ENCODE measurements at regions not wholly inside any gene's neighbourhood (a gene's known extent, or its start where the extent isn't known, plus 50 kb on each side); places are given as distances from the start of the nearest gene placed in this dataset.

DNA sequence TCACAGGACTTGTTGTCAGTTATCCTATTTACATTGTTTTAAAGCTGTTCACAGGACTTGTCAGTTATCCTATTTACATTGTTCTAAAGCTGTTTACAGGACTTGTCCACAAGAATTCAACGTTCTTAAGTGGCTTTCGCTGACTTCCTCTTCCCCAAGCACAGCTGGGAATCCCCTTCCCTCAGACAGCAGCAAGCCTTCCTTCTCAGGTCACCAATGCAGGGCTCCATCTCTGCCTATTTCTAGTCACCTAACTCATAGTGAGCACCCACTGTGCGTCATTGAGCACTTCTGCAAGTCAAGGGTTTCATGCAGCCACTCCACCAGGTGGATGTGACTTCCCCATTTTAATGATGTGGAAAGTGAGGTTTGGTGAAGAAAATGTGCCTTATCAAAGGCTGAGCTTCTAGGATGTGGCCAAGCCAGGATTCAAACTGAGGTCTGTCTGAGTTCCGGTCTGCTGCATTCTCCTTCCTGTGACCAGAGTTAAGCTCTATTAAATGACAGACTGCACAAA lies 109.8 kb upstream of the ZNF462 start:
- H3K27me3 Mint-ChIP-seq (ENCODE audit: unreplicated experiment) = no peaks in the 10 kb centered on the region
- peaks cover 14% of the 10 kb centered on the region for H3K4me1 Mint-ChIP-seq (ENCODE audit: unreplicated experiment)
- no peaks in the 10 kb centered on the region for H3K9me3 Mint-ChIP-seq (ENCODE audit: unreplicated experiment)
- no peaks in the 10 kb centered on the region for H3K36me3 Mint-ChIP-seq (ENCODE audit: low read depth, unreplicated experiment)
- TF ChIP-seq, protein P1, sequence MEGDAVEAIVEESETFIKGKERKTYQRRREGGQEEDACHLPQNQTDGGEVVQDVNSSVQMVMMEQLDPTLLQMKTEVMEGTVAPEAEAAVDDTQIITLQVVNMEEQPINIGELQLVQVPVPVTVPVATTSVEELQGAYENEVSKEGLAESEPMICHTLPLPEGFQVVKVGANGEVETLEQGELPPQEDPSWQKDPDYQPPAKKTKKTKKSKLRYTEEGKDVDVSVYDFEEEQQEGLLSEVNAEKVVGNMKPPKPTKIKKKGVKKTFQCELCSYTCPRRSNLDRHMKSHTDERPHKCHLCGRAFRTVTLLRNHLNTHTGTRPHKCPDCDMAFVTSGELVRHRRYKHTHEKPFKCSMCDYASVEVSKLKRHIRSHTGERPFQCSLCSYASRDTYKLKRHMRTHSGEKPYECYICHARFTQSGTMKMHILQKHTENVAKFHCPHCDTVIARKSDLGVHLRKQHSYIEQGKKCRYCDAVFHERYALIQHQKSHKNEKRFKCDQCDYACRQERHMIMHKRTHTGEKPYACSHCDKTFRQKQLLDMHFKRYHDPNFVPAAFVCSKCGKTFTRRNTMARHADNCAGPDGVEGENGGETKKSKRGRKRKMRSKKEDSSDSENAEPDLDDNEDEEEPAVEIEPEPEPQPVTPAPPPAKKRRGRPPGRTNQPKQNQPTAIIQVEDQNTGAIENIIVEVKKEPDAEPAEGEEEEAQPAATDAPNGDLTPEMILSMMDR (IDR thresholded peaks at IDR 0.05; ENCODE audit: unreplicated experiment) = no peak
- no peak for DNase-seq (ENCODE audit: low spot score)
- H3K4me3 Mint-ChIP-seq (ENCODE audit: unreplicated experiment) = no peak overlapping the region
- H3K27ac Mint-ChIP-seq (ENCODE audit: unreplicated experiment) = no peak overlapping the region

- Mint-ChIP-seq H3K4me1 (ENCODE audit: unreplicated experiment) (peaks cover 21% of the 10 kb centered on the region), H3K27ac (ENCODE audit: unreplicated experiment) (no peak overlapping the region), H3K4me3 (ENCODE audit: unreplicated experiment) (no peak overlapping the region), H3K36me3 (ENCODE audit: low read depth, unreplicated experiment) (no peaks in the 10 kb centered on the region), H3K27me3 (ENCODE audit: unreplicated experiment) (no peaks in the 10 kb centered on the region), H3K9me3 (ENCODE audit: unreplicated experiment) (no peaks in the 10 kb centered on the region)
- DNase-seq (ENCODE audit: low spot score) = no peak
- TF ChIP-seq, protein P1 (IDR thresholded peaks at IDR 0.05; ENCODE audit: unreplicated experiment) = no peak
These were observed 107.2 kb upstream of the ZNF462 start for GRCh38 chr9:106755736-106756135.

DNA sequence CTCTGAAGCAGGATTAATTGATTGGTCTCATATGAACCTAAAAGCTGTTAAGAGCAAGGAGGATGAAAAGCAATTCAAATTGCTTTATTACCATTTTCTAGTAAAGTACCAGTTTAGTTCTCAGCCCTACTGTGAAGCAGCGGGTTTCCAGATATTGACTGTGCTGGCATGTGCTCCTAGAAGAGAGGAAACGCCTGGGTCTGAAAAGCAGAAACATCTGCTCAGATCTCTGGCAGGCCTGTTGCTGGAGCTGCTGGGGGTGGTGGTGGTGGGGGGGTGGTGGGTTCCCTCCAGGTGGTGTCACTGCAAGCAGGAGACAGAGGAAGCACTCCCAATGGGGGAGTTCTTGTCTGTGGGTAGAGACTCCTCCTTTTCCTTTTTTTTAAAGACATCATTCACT lies 105.5 kb upstream of the ZNF462 start:
- H3K36me3 Mint-ChIP-seq (ENCODE audit: low read depth, unreplicated experiment) = no peaks in the 10 kb centered on the region
- no peaks in the 10 kb centered on the region for H3K27me3 Mint-ChIP-seq (ENCODE audit: unreplicated experiment)
- TF ChIP-seq, protein P1 (IDR thresholded peaks at IDR 0.05; ENCODE audit: unreplicated experiment) = no peak
- DNase-seq (ENCODE audit: low spot score) = no peak
- H3K27ac Mint-ChIP-seq (ENCODE audit: unreplicated experiment) = no peak overlapping the region
- H3K4me1 Mint-ChIP-seq (ENCODE audit: unreplicated experiment) = peaks cover 21% of the 10 kb centered on the region
- H3K9me3 Mint-ChIP-seq (ENCODE audit: unreplicated experiment) = no peaks in the 10 kb centered on the region
- H3K4me3 Mint-ChIP-seq (ENCODE audit: unreplicated experiment) = no peak overlapping the region

DNA sequence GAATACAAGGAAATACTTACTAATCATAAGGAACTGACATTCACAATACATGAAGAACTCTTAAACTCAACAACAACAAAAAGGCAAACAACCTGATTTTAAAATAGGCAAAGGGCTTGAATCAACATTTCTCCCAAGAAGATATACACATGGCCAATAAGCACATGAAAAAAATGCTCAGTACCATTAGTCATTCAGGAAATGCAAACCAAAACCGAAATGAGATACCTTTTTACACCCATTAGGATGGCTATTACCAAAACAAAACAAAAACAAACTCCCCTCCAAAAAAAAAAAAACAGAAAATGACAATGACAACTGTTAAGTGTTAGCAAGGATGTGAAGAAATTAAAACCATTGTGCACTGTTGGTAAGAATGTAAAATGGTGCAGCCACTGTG lies 104.1 kb upstream of the ZNF462 start:
- peaks cover 9% of the 10 kb centered on the region for H3K4me1 Mint-ChIP-seq (ENCODE audit: unreplicated experiment)
- no peak for DNase-seq (ENCODE audit: low spot score)
- no peak overlapping the region for H3K4me3 Mint-ChIP-seq (ENCODE audit: unreplicated experiment)
- H3K27me3 Mint-ChIP-seq (ENCODE audit: unreplicated experiment) = no peaks in the 10 kb centered on the region
- H3K27ac Mint-ChIP-seq (ENCODE audit: unreplicated experiment) = no peak overlapping the region
- H3K9me3 Mint-ChIP-seq (ENCODE audit: unreplicated experiment) = no peaks in the 10 kb centered on the region
- H3K36me3 Mint-ChIP-seq (ENCODE audit: low read depth, unreplicated experiment) = no peaks in the 10 kb centered on the region
- TF ChIP-seq, protein P1 (IDR thresholded peaks at IDR 0.05; ENCODE audit: unreplicated experiment) = no peak

DNA sequence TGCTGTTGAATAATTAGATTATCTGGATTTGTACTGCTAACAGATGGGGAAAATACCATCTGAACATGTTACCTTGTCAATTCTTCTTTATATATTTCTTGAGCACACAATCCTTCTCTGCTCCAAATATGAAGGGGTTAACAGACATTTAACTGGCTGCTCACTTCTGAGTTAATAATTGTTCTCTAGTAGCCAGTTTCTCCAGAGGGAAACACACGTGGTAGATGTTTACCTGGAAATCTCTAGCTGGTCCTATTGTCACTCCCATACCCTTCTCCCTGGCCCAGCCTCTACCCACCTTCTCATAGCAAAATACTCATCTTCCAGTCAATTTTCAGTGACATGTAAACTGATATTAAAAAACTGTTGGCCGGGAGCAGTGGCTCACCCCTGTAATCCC lies 101.5 kb upstream of the ZNF462 start:
- Mint-ChIP-seq H3K36me3 (ENCODE audit: low read depth, unreplicated experiment) (no peaks in the 10 kb centered on the region), H3K27ac (ENCODE audit: unreplicated experiment) (no peak overlapping the region), H3K4me1 (ENCODE audit: unreplicated experiment) (peaks cover 9% of the 10 kb centered on the region), H3K9me3 (ENCODE audit: unreplicated experiment) (no peaks in the 10 kb centered on the region), H3K4me3 (ENCODE audit: unreplicated experiment) (no peak overlapping the region), H3K27me3 (ENCODE audit: unreplicated experiment) (peaks cover 1% of the 10 kb centered on the region)
- TF ChIP-seq, protein P1 (IDR thresholded peaks at IDR 0.05; ENCODE audit: unreplicated experiment) = no peak
- no peak for DNase-seq (ENCODE audit: low spot score)
